Fibroblast of lung (primary cell): ENCODE measurements at regions not wholly inside any gene's neighbourhood (a gene's known extent, or its start where the extent isn't known, plus 50 kb on each side); places are given as distances from the start of the nearest gene placed in this dataset.
A peak's percentile ranks its signal among the peaks of the same experiment; 100 is the strongest.

Experiments used
- DNase-seq, 2 donors: peaks; one replicate each; pipeline versions ENCODE4 v3.0.0 to v3.0.0-alpha.2; 2010; ENCODE audit warnings: low read depth in 2 of 2
- H2AFZ ChIP-seq: 2 replicates; pipeline ENCODE4 v1.5.1; 2012; ENCODE audit warnings: low read length, control low read depth, inconsistent platforms
- H3K27ac ChIP-seq: 2 replicates; pipeline ENCODE4 v1.5.1; 2011; ENCODE audit warnings: low read length, control low read depth; ENCODE audit not compliant: insufficient read depth
- H3K27me3 ChIP-seq: 2 replicates; pipeline ENCODE4 v1.5.1; 2011; ENCODE audit warnings: mild to moderate bottlenecking, low read length; ENCODE audit not compliant: control insufficient read depth, insufficient read depth
- H3K36me3 ChIP-seq: 2 replicates; pipeline ENCODE4 v1.5.1; 2011; ENCODE audit warnings: low read length; ENCODE audit not compliant: control insufficient read depth, insufficient read depth
- H3K4me1 ChIP-seq: 2 replicates; pipeline ENCODE4 v1.5.1; 2011; ENCODE audit warnings: low read length; ENCODE audit not compliant: control insufficient read depth, insufficient read depth; ENCODE audit errors: extremely low read depth
- H3K4me2 ChIP-seq: 2 replicates; pipeline ENCODE4 v1.5.1; 2011; ENCODE audit warnings: low read length, control low read depth; ENCODE audit not compliant: insufficient read depth; ENCODE audit errors: extremely low read depth
- H3K4me3 ChIP-seq, 4 experiments: fragments of 200-600 bp in 1 of 4; sonication (generic) in 1 of 4; replicated peaks in 1 of 4; 2 replicates each; pipeline ENCODE4 v1.5.1; 2011 to 2016; ENCODE audit warnings: low read length in 4 of 4, low read depth in 3 of 4, mild to moderate bottlenecking in 3 of 4, control low read depth in 2 of 4, inconsistent platforms in 1 of 4, mixed read lengths in 1 of 4; ENCODE audit not compliant: insufficient read depth in 1 of 4; ENCODE audit errors: control extremely low read depth in 1 of 4
- H3K79me2 ChIP-seq: 2 replicates; pipeline ENCODE4 v1.5.1; 2012; ENCODE audit warnings: mild to moderate bottlenecking, low read length, inconsistent platforms; ENCODE audit not compliant: control insufficient read depth, insufficient read depth
- H3K9ac ChIP-seq: 2 replicates; pipeline ENCODE4 v1.5.1; 2011; ENCODE audit warnings: mild to moderate bottlenecking, low read length, control low read depth; ENCODE audit not compliant: insufficient read depth
- H3K9me3 ChIP-seq: 2 replicates; pipeline ENCODE4 v1.5.1; 2012; ENCODE audit warnings: low read depth, low read length; ENCODE audit not compliant: control insufficient read depth, insufficient read depth
- H4K20me1 ChIP-seq: 2 replicates; pipeline ENCODE4 v1.5.1; 2011; ENCODE audit warnings: low read length; ENCODE audit not compliant: control insufficient read depth, insufficient read depth; ENCODE audit errors: extremely low read depth
- CTCF ChIP-seq, 2 donors: IDR thresholded peaks in 1 of 2; conservative IDR thresholded peaks in 1 of 2; 1 replicate in 1 of 2; 2 replicates in 1 of 2; pipeline ENCODE4 v1.5.1; 2011 to 2012; ENCODE audit warnings: low read length in 2 of 2, control low read depth in 1 of 2, inconsistent platforms in 1 of 2, low read depth in 1 of 2, mild to moderate bottlenecking in 1 of 2
- EZH2 ChIP-seq: IDR thresholded peaks from 2 replicates; pipeline ENCODE4 v1.5.1; 2012; ENCODE audit warnings: low read length, control low read depth, mild to moderate bottlenecking; ENCODE audit errors: missing control alignments

- Histone ChIP-seq H2AFZ (no peak overlapping the region), H3K4me1 (no peaks in the 10 kb centered on the region), H3K9ac (no peak overlapping the region), H3K9me3 (no peaks in the 10 kb centered on the region), H3K4me3 (peak overlapping the region in 1 of 4 experiments; percentile 4), H3K79me2 (no peaks in the 10 kb centered on the region), H3K4me2 (no peak overlapping the region), H4K20me1 (no peaks in the 10 kb centered on the region), H3K27ac (no peak overlapping the region), H3K36me3 (no peaks in the 10 kb centered on the region), H3K27me3 (peaks cover 3% of the 10 kb centered on the region)
- no peak for TF ChIP-seq CTCF (conservative IDR thresholded peaks at IDR 0.05 in 1 of 2, IDR thresholded peaks at IDR 0.05 in 1 of 2; ENCODE audit: low read depth in 1 of 2, low read length in 2 of 2)
- no peak for TF ChIP-seq EZH2
- peak; percentile 28 to 66 for DNase-seq
Observed at GRCh38 chr2:173496746-173497145, 142.1 kb downstream of the CDCA7 start.

GRCh38 chr2:173500953-173501352, 146.3 kb downstream of the CDCA7 start:
- TF ChIP-seq EZH2 (no peak), CTCF (conservative IDR thresholded peaks at IDR 0.05 in 1 of 2, IDR thresholded peaks at IDR 0.05 in 1 of 2; ENCODE audit: low read depth in 1 of 2, low read length in 2 of 2) (no peak)

DNA sequence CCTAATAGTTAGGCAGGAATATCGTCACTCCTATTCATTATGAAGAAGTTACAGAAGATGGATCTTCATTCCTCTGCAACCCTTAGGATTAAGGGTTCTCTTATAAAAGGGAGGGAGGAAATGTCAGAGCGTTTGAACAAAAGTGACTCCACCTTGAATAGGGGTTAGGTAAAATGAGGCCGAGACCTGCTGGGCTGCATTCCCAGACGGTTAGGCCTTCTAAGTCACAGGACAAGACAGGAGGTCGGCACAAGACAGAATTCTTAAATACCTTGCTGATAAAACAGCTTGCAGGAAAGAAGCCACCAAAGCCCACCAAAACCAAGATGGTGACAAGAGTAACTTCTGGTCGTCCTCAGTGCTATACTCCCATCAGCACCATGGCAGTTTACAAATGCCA, 147.6 kb downstream of the CDCA7 start:
- TF ChIP-seq EZH2 (no peak), CTCF (conservative IDR thresholded peaks at IDR 0.05 in 1 of 2, IDR thresholded peaks at IDR 0.05 in 1 of 2; ENCODE audit: low read depth in 1 of 2, low read length in 2 of 2) (no peak)

More at GRCh38 chr2:173500953-173501352, 146.3 kb downstream of the CDCA7 start:
- Histone ChIP-seq H3K9ac (no peak overlapping the region), H3K27ac (no peak overlapping the region), H3K4me3 (no peak overlapping the region), H3K4me2 (no peak overlapping the region), H3K27me3 (no peaks in the 10 kb centered on the region), H3K36me3 (no peaks in the 10 kb centered on the region), H3K4me1 (no peaks in the 10 kb centered on the region), H3K79me2 (no peaks in the 10 kb centered on the region), H4K20me1 (no peaks in the 10 kb centered on the region), H2AFZ (no peak overlapping the region), H3K9me3 (no peaks in the 10 kb centered on the region)
- no peak for DNase-seq

More for the DNA sequence above, 147.6 kb downstream of the CDCA7 start:
- H3K9me3 ChIP-seq: no peaks in the 10 kb centered on the region
- no peak overlapping the region for H3K4me2 ChIP-seq
- no peaks in the 10 kb centered on the region for H3K4me1 ChIP-seq
- no peaks in the 10 kb centered on the region for H4K20me1 ChIP-seq
- no peak overlapping the region for H3K27ac ChIP-seq
- H2AFZ ChIP-seq: no peak overlapping the region
- H3K4me3 ChIP-seq: no peak overlapping the region
- no peaks in the 10 kb centered on the region for H3K27me3 ChIP-seq
- no peak overlapping the region for H3K9ac ChIP-seq
- H3K79me2 ChIP-seq: no peaks in the 10 kb centered on the region
- no peak for DNase-seq
- H3K36me3 ChIP-seq: no peaks in the 10 kb centered on the region
